ENCODE measurements at regions not wholly inside any gene's neighbourhood (a gene's known extent, or its start where the extent isn't known, plus 50 kb on each side); places are given as distances from the start of the nearest gene placed in this dataset.

DNA sequence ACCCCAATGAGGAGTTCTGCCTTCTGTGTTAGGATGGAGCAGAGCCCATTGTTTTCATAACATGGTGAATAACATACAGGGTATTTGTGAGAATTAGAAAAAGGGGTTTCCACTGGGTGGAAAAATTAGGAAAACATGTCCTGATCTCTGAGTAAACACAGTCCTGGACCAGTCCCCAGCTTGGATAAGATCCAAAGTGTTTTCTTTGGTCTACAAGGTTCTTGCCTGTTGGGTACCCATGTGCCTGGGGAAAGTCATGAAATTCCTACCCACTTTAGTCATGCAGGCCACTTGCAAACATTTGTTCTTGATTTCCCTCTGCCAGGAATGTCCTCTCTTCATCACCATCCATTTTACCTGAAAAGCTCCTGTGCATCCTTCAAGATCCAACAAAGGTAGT lies 164.8 kb upstream of the DYNLRB2 start:
- ChIA-PET CTCF (no interaction called here), POLR2A (no interaction called here)
- TF ChIP-seq, protein P1, sequence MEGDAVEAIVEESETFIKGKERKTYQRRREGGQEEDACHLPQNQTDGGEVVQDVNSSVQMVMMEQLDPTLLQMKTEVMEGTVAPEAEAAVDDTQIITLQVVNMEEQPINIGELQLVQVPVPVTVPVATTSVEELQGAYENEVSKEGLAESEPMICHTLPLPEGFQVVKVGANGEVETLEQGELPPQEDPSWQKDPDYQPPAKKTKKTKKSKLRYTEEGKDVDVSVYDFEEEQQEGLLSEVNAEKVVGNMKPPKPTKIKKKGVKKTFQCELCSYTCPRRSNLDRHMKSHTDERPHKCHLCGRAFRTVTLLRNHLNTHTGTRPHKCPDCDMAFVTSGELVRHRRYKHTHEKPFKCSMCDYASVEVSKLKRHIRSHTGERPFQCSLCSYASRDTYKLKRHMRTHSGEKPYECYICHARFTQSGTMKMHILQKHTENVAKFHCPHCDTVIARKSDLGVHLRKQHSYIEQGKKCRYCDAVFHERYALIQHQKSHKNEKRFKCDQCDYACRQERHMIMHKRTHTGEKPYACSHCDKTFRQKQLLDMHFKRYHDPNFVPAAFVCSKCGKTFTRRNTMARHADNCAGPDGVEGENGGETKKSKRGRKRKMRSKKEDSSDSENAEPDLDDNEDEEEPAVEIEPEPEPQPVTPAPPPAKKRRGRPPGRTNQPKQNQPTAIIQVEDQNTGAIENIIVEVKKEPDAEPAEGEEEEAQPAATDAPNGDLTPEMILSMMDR (IDR thresholded peaks at IDR 0.05): no peak
- Histone ChIP-seq H3K4me1 (ENCODE audit: insufficient read depth, low read length) (no peaks in the 10 kb centered on the region), H3K36me3 (ENCODE audit: insufficient read depth, low read length) (no peaks in the 10 kb centered on the region), H3K4me3 (ENCODE audit: low read length) (no peak overlapping the region), H3K27ac (ENCODE audit: low read depth in 1 of 2, low read length in 2 of 2) (no peak overlapping the region), H3K27me3 (ENCODE audit: control insufficient read depth in 1 of 2, insufficient read depth in 2 of 2, low read length in 2 of 2) (no peaks in the 10 kb centered on the region), H3K9me3 (ENCODE audit: control insufficient read depth in 1 of 2, insufficient read depth in 1 of 2, low read length in 2 of 2) (peaks cover 0 to 4% of the 10 kb centered on the region in 2 experiments)
- Mint-ChIP-seq H3K9me3 (no peaks in the 10 kb centered on the region), H3K4me3 (no peak overlapping the region), H3K4me1 (ENCODE audit: low read depth) (no peaks in the 10 kb centered on the region), H3K36me3 (ENCODE audit: low read depth) (no peaks in the 10 kb centered on the region), H3K27me3 (peaks cover 7% of the 10 kb centered on the region), H3K27ac (no peak overlapping the region)
- ATAC-seq (ENCODE audit: poor library complexity): no peak
- intact Hi-C loops (cut with DNase I, micrococcal nuclease): no loop called here
- DNase-seq: no peak

GRCh38 chr16:80375513-80375912 lies 165.3 kb upstream of the DYNLRB2 start:
- Histone ChIP-seq H3K4me3 (ENCODE audit: low read length) (no peak overlapping the region), H3K4me1 (ENCODE audit: insufficient read depth, low read length) (no peaks in the 10 kb centered on the region), H3K36me3 (ENCODE audit: insufficient read depth, low read length) (no peaks in the 10 kb centered on the region), H3K27me3 (ENCODE audit: control insufficient read depth in 1 of 2, insufficient read depth in 2 of 2, low read length in 2 of 2) (no peaks in the 10 kb centered on the region), H3K27ac (ENCODE audit: low read depth in 1 of 2, low read length in 2 of 2) (no peak overlapping the region), H3K9me3 (ENCODE audit: control insufficient read depth in 1 of 2, insufficient read depth in 1 of 2, low read length in 2 of 2) (peaks cover 0 to 4% of the 10 kb centered on the region in 2 experiments)
- DNase-seq (no peak), ATAC-seq (ENCODE audit: poor library complexity) (no peak)
- Mint-ChIP-seq H3K4me3 (no peak overlapping the region), H3K36me3 (ENCODE audit: low read depth) (no peaks in the 10 kb centered on the region), H3K9me3 (no peaks in the 10 kb centered on the region), H3K4me1 (ENCODE audit: low read depth) (no peaks in the 10 kb centered on the region), H3K27me3 (peaks cover 7% of the 10 kb centered on the region), H3K27ac (no peak overlapping the region)
- intact Hi-C loops (cut with DNase I, micrococcal nuclease): no loop called here
- ChIA-PET POLR2A (no interaction called here), CTCF (no interaction called here)
- TF ChIP-seq, protein P1 (IDR thresholded peaks at IDR 0.05): no peak

DNA sequence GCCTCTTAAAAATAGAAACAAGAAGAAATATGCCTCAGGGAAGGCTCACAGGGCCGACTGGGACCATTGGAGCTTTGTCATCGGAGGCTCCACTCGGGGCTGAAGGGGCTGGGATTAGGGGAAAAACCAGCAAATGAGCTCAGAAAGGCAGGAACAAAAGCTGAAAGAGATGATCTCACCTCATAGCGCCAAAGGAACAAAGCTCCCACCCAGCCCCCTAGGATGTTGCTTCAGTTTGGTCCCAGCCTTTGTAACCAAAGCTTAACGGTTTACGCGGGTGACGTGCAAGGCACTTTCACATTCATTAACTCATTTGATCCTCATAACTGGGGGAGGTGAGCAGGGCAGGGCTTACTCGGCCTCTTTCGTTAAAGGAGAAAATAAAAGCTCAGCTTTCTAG lies 168.5 kb upstream of the DYNLRB2 start:
- CTCF ChIA-PET: no interaction called here

More for the DNA sequence above, 168.5 kb upstream of the DYNLRB2 start:
- no peaks in the 10 kb centered on the region for H3K27me3 Mint-ChIP-seq
- no peak overlapping the region for H3K4me3 ChIP-seq (ENCODE audit: low read length)
- no peaks in the 10 kb centered on the region for H3K4me1 ChIP-seq (ENCODE audit: insufficient read depth, low read length)
- intact Hi-C loops (cut with DNase I, micrococcal nuclease): no loop called here
- no peak overlapping the region for H3K27ac Mint-ChIP-seq
- no peaks in the 10 kb centered on the region for H3K27me3 ChIP-seq (ENCODE audit: control insufficient read depth in 1 of 2, insufficient read depth in 2 of 2, low read length in 2 of 2)
- TF ChIP-seq, protein P1 (IDR thresholded peaks at IDR 0.05): no peak
- no peaks in the 10 kb centered on the region for H3K9me3 Mint-ChIP-seq
- ATAC-seq (ENCODE audit: poor library complexity) (no peak), DNase-seq (no peak)
- H3K4me3 Mint-ChIP-seq: no peak overlapping the region
- H3K27ac ChIP-seq (ENCODE audit: low read depth in 1 of 2, low read length in 2 of 2): no peak overlapping the region
- peaks cover 0 to 4% of the 10 kb centered on the region in 2 experiments for H3K9me3 ChIP-seq (ENCODE audit: control insufficient read depth in 1 of 2, insufficient read depth in 1 of 2, low read length in 2 of 2)
- POLR2A ChIA-PET: no interaction called here
- H3K36me3 ChIP-seq (ENCODE audit: insufficient read depth, low read length): no peaks in the 10 kb centered on the region
- no peaks in the 10 kb centered on the region for H3K4me1 Mint-ChIP-seq (ENCODE audit: low read depth)
- H3K36me3 Mint-ChIP-seq (ENCODE audit: low read depth): no peaks in the 10 kb centered on the region

All from CD4-positive, alpha-beta T cell (primary cell).